Activated CD8-positive, alpha-beta memory T cell treated with anti-CD3 and anti-CD28 coated beads, Interleukin-2, amount 10 ng/mL, durations not matched to agents 7 days and 5 days (primary cell): ENCODE measurements at regions not wholly inside any gene's neighbourhood (a gene's known extent, or its start where the extent isn't known, plus 50 kb on each side); places are given as distances from the start of the nearest gene placed in this dataset.
"Not testable (repeated sequence)": the region's sequence is repeated elsewhere in the genome, so short reads cannot be mapped to it uniquely, and the experiment has no call there.

ENCODE experiments used
- ATAC-seq: fragments of 150-1000 bp; cut with Tn5 transposase; one replicate; pipeline ENCODE4 v1.10.0; 2021; ENCODE audit warnings: moderate library complexity
- CTCF ChIA-PET: fragments of 350-600 bp; sonication (Branson Sonifier 250); formaldehyde crosslinking; loops from one replicate; lab custom pipeline; 2021; ENCODE audit warnings: antibody characterized with exemption; lab: Charles Lee
- DNase-seq: peaks from one replicate; pipeline ENCODE4 v3.0.0-alpha.2; 2020
- H3K27ac Mint-ChIP-seq: one replicate; pipeline ENCODE4 v1.8.0; 2021; ENCODE audit warnings: mild to moderate bottlenecking, mixed read lengths
- H3K27me3 Mint-ChIP-seq: one replicate; pipeline ENCODE4 v1.8.0; 2021; ENCODE audit warnings: mixed read lengths
- H3K36me3 Mint-ChIP-seq: one replicate; pipeline ENCODE4 v1.8.0; 2021; ENCODE audit warnings: mild to moderate bottlenecking, mixed read lengths
- H3K4me1 Mint-ChIP-seq: one replicate; pipeline ENCODE4 v1.8.0; 2021; ENCODE audit warnings: mixed read lengths
- H3K4me3 Mint-ChIP-seq: one replicate; pipeline ENCODE4 v1.8.0; 2021; ENCODE audit warnings: mild to moderate bottlenecking, moderate library complexity, mixed read lengths
- H3K9me3 Mint-ChIP-seq: one replicate; pipeline ENCODE4 v1.8.0; 2022; ENCODE audit warnings: low read depth, mixed read lengths

DNA sequence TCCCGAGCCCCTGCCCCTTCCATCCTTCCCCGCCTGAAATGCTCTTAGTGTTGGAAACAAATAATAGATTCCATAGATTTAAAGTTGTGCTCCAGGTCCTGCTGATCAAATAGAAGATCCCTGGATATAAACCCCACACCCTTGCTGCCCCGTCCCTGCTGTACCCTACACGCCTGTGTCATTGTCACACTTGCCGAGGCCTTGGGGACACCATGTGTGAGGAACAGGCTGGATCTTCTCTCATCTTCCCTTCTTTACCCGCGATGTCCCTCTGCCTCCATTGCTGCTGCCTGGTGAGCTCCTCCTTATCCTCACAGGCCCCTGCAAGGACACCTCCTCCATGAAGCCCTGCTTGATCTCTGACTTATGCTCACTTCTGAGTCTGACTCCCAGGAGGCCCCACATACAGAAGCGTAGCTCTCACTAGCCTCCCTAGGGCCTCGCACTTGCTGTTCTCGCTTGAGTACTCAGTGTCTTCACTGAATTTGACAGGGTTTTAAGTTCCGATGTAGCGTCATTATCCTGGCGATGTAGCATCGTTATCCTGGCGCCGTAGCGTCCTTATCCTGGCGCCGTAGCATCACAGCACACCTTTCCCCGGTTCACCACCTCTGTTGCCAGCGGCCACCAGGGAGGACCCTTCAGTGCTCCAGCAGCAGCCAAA, 221.9 kb downstream of the NDUFA10 start:
- Mint-ChIP-seq H3K9me3 (no peaks in the 10 kb centered on the region), H3K4me1 (no peaks in the 10 kb centered on the region), H3K4me3 (no peak overlapping the region), H3K36me3 (no peaks in the 10 kb centered on the region), H3K27ac (no peak overlapping the region), H3K27me3 (peaks cover 8% of the 10 kb centered on the region)
- CTCF ChIA-PET = no interaction called here
- peak; percentile 22 for DNase-seq
- ATAC-seq = no peak

DNA sequence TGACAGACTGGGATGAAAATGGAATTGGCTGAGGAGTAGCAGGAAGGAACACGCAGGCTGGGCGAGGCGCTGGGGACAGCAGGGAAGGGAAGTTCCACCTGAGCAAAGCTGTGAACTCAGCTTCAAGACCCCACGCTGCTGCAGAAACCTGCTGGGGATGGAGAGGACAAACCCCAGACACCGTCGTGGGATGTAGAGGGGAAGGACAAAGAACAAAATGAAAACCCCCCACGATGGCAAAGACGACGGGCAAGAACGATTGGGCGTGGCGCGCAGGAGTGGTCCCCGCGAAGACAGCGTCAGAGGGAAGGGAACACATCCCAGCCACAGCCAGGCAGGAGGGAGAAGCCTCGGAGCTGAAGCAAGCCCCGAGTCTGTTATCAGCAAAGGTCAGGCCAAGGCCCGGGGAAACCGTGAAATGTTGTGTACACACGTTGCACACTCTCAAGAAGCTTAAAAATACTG, 222.9 kb downstream of the NDUFA10 start:
- H3K36me3 Mint-ChIP-seq = no peaks in the 10 kb centered on the region
- no peak for ATAC-seq
- CTCF ChIA-PET = no interaction called here
- H3K27ac Mint-ChIP-seq = no peak overlapping the region
- H3K4me1 Mint-ChIP-seq = no peaks in the 10 kb centered on the region
- no peak overlapping the region for H3K4me3 Mint-ChIP-seq
- peaks cover 8% of the 10 kb centered on the region for H3K27me3 Mint-ChIP-seq
- DNase-seq = peak; percentile 32
- H3K9me3 Mint-ChIP-seq = no peaks in the 10 kb centered on the region

DNA sequence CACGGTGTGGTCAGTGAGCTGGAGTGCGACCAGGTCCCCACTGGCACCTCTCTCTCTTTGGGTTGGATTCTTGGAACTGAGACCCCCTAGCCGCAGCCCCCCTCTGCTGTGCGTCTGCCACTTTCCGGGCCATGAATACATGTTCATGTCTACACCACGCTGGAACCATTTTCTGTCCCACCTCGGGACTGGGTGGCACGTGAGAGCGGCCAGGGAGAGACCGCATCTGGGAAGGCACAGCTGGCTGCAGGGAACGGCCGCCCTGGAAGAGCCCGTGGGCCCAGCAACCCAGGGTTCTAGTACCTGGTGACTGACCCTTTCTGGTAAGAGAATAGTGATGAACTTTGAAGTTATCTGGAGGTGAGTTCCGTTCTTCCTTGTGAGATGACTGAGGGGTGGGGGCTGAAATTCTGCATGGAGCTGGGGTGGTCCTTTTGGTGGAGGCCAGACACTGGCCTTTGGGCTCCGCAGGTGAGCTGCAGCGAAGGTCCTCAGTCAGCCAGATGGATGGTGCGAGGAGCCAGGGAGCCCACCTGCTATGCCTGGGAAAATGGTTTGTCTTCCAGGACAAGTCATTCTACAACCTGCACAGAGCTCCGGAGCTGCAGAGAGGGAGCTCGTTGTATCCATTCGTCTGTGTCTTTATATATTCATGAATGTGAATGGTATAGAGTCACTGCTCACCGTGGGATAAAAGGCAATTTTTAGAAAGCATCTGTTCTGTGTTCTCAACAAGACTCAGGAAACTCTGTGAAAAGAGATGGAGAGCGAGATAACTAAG, 223.5 kb downstream of the NDUFA10 start:
- CTCF ChIA-PET = interaction anchor here (0.6 kb wide), 1 partner anchor 62 kb away, joined by 3 read pairs; no protein-coding TSS in a partner anchor
- DNase-seq (peak; percentile 15), ATAC-seq (no peak)
- Mint-ChIP-seq H3K9me3 (no peaks in the 10 kb centered on the region), H3K27me3 (peaks cover 8% of the 10 kb centered on the region), H3K4me3 (no peak overlapping the region), H3K4me1 (no peaks in the 10 kb centered on the region), H3K36me3 (no peaks in the 10 kb centered on the region), H3K27ac (no peak overlapping the region)

DNA sequence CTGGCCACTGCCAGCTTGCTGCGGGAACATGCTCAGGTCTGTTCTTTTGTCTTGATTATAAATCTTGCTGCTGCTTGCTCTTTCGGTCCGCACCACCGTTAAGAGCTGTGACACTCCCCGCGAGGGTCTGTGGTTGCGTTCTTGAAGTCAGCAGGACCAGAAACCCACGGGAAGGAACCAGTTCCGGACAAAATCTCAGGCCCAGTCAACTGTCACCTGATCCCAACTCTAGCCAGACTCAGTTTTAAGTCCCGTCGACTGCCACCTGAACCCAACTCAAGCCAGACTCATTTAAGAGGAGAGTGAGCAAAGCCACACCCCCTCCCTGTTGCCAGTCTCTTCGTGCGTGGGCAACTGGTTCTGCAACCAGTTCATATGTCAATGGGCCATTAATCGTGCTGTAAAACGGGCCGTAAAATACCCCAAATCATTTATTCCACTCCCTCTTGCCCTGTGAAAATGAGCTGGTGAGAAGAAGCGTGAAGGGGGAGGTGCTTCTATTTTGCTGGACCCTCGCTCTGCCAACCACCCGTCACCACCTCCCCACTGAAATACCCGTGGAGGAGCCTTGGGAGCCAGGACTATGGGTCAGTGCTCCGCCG, 224.3 kb downstream of the NDUFA10 start:
- CTCF ChIA-PET = interaction anchor here (0.6 kb wide), 1 partner anchor 62 kb away, joined by 3 read pairs; no protein-coding TSS in a partner anchor
- DNase-seq = peak; percentile 25
- peaks cover 8% of the 10 kb centered on the region for H3K27me3 Mint-ChIP-seq
- no peak overlapping the region for H3K4me3 Mint-ChIP-seq
- no peaks in the 10 kb centered on the region for H3K36me3 Mint-ChIP-seq
- ATAC-seq = no peak
- H3K9me3 Mint-ChIP-seq = no peaks in the 10 kb centered on the region
- H3K27ac Mint-ChIP-seq = no peak overlapping the region
- H3K4me1 Mint-ChIP-seq = no peaks in the 10 kb centered on the region

DNA sequence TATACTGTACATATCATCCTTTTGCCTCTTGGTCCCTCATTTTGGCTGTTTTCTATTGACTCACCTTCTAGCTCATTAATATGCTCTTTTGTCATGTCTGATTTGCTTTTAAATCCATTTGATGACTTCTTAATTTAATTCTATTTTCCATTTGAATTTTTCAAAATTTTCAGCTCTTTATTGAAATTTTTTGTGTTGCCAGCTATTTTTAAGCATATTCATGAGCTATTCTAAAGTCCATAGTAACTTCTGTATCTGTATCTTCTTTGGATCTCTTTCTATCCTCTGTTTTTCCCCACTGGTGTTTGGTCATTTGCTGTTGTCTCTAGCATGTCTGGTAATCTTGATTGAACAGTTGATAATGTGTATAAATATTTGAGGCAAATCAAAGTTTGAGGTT, 227.8 kb downstream of the NDUFA10 start:
- DNase-seq = no peak
- Mint-ChIP-seq H3K4me1 (no peaks in the 10 kb centered on the region), H3K4me3 (no peak overlapping the region), H3K27me3 (peaks cover 8% of the 10 kb centered on the region), H3K36me3 (no peaks in the 10 kb centered on the region), H3K27ac (no peak overlapping the region), H3K9me3 (no peaks in the 10 kb centered on the region)
- CTCF ChIA-PET = no interaction called here
- ATAC-seq = no peak

DNA sequence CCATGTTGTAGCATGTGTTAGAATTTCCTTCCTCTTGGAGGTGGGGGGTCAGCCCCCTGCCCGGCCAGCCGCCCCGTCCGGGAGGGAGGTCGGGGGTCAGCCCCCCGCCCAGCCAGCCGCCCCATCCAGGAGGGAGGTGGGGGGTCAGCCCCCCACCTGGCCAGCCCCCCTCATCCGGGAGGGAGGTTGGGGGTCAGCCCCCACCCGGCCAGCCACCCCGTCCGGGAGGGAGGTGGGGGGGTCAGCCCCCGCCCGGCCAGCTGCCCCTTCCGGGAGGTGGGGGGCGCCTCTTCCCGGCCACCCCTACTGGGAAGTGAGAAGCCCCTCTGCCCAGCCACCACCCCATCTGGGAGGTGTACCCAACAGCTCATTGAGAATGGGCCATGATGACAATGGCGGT, 229.4 kb downstream of the NDUFA10 start:
- ATAC-seq, H3K4me3 Mint-ChIP-seq, H3K36me3 Mint-ChIP-seq, H3K27me3 Mint-ChIP-seq, DNase-seq, H3K4me1 Mint-ChIP-seq, H3K27ac Mint-ChIP-seq, CTCF ChIA-PET, H3K9me3 Mint-ChIP-seq: not testable (repeated sequence)

DNA sequence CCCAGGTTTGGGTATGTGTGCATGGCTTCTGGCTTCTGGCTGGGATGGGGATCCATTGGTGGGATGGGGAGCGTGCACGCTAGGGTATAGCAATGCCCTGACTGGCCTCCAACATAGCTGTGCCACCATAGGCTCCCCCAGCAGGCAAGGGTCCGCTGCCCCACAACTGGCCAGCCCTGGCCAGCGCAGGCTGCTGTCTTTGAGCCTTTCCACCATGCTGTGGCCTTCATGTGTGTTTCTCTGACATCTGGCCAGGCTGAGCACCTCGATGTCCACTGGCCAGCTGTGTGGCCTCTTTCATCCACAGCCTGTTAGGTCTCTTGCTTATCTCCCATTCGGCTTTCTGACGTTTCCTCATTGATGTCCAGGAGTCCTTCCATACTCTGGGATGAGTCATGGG, 231.3 kb downstream of the NDUFA10 start:
- Mint-ChIP-seq H3K36me3 (no peaks in the 10 kb centered on the region), H3K4me3 (no peak overlapping the region), H3K27ac (no peak overlapping the region), H3K9me3 (no peaks in the 10 kb centered on the region), H3K27me3 (peaks cover 4% of the 10 kb centered on the region), H3K4me1 (no peaks in the 10 kb centered on the region)
- ATAC-seq (no peak), DNase-seq (no peak)
- CTCF ChIA-PET = no interaction called here

DNA sequence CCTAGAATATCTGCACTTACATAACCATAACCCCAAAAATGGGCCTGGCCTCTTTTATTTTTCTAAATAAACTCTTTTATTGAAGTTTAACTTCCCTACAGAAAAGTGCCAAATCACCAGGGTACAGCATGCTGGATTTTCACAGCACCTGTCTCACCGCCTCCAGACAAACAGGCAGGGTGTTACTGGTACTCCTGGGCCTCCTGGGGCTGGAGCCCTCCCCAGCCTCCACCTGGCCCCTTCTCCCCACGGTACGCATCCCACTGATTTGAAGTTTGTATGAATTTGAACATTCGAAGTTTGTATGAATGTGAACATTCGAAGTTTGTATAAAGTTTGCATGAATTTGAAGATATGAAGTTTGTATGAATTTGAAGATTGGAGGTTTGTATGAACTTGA, 232.1 kb downstream of the NDUFA10 start:
- no peaks in the 10 kb centered on the region for H3K4me1 Mint-ChIP-seq
- ATAC-seq (no peak), DNase-seq (no peak)

DNA sequence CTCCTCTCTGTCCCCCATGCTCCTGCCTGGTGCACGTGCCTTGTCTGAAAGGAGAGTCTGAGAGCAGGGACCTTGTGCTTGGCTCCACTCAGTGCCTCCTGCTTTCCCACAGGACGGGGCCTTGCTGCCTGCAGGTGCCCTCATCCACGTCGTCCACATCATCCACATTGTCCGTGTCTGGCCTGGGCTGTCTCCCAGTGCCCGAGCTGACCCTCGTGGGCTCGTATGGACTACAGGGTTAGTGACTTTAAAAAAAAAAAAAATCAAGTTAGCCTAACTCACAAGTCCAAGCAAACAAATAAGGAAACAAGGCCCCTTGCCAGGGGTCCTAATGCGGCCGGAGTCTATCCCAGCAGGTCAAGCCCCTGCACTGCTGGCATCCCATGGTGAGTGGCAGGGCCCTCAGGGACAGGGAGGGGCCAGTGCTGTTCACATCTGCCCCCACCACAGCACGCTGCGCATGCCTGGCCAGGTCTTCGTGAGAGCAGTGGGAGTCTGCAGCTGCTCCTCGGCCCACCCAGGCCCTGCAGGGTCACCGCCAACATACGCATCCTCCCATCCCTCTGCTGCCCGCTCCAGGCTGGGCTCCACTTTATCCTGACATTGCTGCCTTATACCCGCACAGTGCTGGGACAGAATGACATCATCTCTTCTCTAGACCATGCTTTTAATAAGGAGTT, 232.6 kb downstream of the NDUFA10 start:
- Mint-ChIP-seq H3K36me3 (no peaks in the 10 kb centered on the region), H3K27me3 (peaks cover 5% of the 10 kb centered on the region), H3K4me1 (no peaks in the 10 kb centered on the region), H3K4me3 (no peak overlapping the region), H3K9me3 (no peaks in the 10 kb centered on the region), H3K27ac (no peak overlapping the region)
- CTCF ChIA-PET = no interaction called here
- DNase-seq (peak; percentile 32), ATAC-seq (no peak)

More for the DNA sequence above, 232.1 kb downstream of the NDUFA10 start:
- no peaks in the 10 kb centered on the region for H3K9me3 Mint-ChIP-seq
- no peak overlapping the region for H3K4me3 Mint-ChIP-seq
- no peaks in the 10 kb centered on the region for H3K36me3 Mint-ChIP-seq
- no peak overlapping the region for H3K27ac Mint-ChIP-seq
- peaks cover 5% of the 10 kb centered on the region for H3K27me3 Mint-ChIP-seq
- CTCF ChIA-PET = no interaction called here

DNA sequence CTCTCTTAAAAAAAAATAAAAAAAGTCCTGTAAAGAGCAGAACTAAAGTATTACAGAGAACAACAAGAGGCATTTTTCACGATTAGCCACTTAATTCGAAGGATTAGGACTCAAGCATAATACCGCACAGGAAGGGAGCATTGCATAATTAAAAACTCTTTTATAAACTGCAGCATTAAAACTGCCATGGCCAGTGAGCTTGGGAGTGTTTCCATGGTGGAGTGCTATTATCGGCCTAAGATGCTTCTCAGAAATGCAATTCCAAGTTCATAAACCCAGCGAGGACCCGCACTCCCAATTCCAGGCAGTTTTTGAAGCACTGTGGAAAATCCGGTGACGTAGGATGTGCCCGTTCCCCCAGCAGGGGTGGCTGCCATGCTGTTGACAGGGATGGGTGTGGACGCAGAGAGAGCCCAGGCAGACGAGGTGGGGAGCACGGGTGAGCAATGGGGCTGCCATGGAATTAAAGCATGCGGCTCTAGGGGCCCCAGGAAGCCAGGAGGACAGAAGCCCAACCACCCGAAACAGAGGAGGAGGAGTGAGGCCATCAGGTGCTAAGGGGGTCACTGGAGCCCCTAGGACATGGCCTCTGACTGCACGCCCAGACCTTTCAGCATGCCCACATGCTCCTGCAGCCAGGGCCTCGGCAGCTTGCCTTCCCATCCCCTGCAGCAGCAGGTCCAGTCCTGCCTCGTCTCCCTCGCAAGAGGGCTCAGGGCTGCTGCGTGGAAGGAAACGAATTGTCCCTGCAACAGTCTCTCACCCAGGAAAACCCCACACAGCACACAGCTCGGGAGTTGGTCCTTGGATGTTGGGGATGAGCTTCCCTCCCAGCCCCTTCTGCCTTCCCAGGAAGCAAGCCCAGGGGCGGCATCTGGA, 233.4 kb downstream of the NDUFA10 start:
- CTCF ChIA-PET = no interaction called here
- H3K9me3 Mint-ChIP-seq = no peaks in the 10 kb centered on the region
- H3K4me1 Mint-ChIP-seq = no peaks in the 10 kb centered on the region
- H3K4me3 Mint-ChIP-seq = no peak overlapping the region
- H3K27me3 Mint-ChIP-seq = peaks cover 6% of the 10 kb centered on the region
- no peak overlapping the region for H3K27ac Mint-ChIP-seq
- DNase-seq (peak; percentile 32), ATAC-seq (no peak)
- H3K36me3 Mint-ChIP-seq = no peaks in the 10 kb centered on the region

DNA sequence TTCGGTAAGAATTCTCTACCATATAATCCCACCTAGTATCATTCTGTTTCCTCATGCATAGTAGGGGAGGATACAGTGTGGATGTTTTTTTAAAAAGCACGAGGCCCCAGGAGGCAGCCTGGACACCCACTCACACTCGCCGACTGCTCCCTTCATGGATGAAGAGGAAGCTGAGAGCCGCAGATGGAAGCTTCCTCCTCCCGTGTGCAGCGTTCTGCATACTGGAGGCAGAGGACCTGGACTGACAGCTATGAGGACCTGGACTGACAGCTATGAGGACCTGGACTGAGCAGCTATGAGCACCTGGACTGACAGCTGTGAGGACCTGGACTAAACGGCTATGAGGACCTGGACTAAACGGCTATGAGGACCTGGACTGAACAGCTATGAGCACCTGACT, 234.4 kb downstream of the NDUFA10 start:
- Mint-ChIP-seq H3K4me3 (no peak overlapping the region), H3K4me1 (no peaks in the 10 kb centered on the region), H3K9me3 (no peaks in the 10 kb centered on the region), H3K27me3 (peaks cover 15% of the 10 kb centered on the region), H3K36me3 (no peaks in the 10 kb centered on the region), H3K27ac (no peak overlapping the region)
- DNase-seq = no peak
- CTCF ChIA-PET = no interaction called here
- no peak for ATAC-seq

DNA sequence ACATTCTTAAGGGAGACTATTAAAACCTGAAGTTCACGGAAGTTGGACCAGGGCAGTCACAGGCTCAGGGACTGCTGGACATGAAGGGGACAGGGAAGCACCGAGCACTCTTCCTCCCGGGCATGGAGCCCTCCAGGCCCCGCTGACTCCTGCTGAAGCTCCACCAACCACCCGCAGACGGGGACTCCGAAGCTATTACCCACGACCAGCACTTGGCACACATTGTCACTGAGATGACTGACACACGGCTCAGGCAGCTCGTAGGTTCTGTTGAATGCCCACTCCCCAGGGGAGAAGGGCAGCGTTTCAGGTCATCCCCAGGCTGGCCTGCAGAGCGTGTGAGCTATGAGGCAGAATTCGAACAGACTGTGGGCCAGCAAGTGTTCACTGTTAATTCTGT, 234.8 kb downstream of the NDUFA10 start:
- Mint-ChIP-seq H3K36me3 (no peaks in the 10 kb centered on the region), H3K9me3 (no peaks in the 10 kb centered on the region), H3K4me1 (no peaks in the 10 kb centered on the region), H3K27ac (no peak overlapping the region), H3K27me3 (peaks cover 17% of the 10 kb centered on the region), H3K4me3 (no peak overlapping the region)
- CTCF ChIA-PET = no interaction called here
- DNase-seq (peak; percentile 26), ATAC-seq (no peak)

DNA sequence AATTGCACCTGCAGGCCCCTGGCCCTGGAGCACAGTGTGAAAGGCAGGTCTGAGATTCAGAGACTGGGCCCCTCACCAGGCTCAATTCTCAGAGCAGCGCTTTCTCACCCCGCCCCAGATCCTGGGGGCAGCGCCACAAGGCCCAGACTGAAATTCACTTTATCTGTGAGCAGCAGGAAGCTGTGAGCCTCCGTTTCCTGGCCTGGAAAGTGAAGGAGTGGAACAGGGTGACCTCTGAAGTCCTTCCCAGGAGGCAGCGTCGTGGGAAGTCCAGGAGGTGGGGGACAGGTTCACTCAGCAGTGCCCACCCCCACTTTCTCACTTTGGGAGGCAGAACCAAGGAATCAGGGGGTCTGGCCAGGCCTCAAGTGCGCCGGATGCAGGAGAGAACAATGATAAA, 235.4 kb downstream of the NDUFA10 start:
- no peaks in the 10 kb centered on the region for H3K4me1 Mint-ChIP-seq
- H3K4me3 Mint-ChIP-seq = no peak overlapping the region
- no peak overlapping the region for H3K27ac Mint-ChIP-seq
- H3K27me3 Mint-ChIP-seq = peaks cover 23% of the 10 kb centered on the region
- ATAC-seq (no peak), DNase-seq (peak; percentile 15)
- H3K36me3 Mint-ChIP-seq = no peaks in the 10 kb centered on the region
- CTCF ChIA-PET = no interaction called here
- no peaks in the 10 kb centered on the region for H3K9me3 Mint-ChIP-seq
